ENCODE measurements at regions not wholly inside any gene's neighbourhood (a gene's known extent, or its start where the extent isn't known, plus 50 kb on each side); places are given as distances from the start of the nearest gene placed in this dataset.

DNA sequence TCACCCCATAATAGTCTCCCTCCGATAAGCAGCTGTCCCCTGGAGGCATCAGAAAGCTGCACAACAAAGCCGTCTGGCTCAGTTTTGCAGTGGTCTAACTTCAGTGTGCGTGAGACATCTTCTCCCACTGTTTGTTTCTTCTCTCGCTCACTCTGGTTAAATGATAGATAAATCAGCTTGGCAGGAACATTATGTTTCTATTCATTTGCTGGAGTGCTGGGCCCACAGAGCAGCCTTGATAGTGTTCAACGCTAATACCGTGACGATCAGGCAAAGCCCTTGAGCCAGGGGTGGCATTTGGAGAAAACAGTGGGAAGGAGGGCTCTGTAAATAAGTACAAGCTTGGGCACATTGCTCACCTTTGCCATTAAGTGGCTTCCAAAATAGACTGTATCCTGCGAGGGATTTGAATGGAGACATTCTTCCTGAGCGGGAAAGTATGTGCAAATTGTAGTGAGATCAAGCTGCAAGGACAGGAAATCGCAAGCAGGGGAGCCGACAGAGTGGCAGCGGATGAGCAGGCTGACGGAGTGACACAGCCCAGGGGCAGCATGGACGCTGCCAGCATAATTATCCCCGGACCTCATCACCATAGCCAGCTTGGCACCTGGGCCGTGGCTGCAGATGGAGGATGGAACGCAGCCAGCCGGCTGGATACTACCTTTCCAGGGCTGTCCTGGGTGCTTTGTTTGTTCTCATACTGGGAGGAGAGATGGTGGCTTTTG lies 256.8 kb upstream of the FZD8 start:
- Histone ChIP-seq H3K4me3 (ENCODE audit: low read depth in 1 of 2, low read length in 2 of 2) (no peak overlapping the region), H3K4me1 (ENCODE audit: control insufficient read depth in 2 of 2, insufficient read depth in 2 of 2, low read length in 1 of 2) (peaks cover 0 to 2% of the 10 kb centered on the region in 2 donors), H3K27ac (ENCODE audit: low read depth in 2 of 2, low read length in 1 of 2) (no peak overlapping the region), H3K27me3 (ENCODE audit: control insufficient read depth in 1 of 2, insufficient read depth in 2 of 2, low read length in 2 of 2) (no peaks in the 10 kb centered on the region), H3K9me3 (ENCODE audit: control insufficient read depth in 2 of 2, insufficient read depth in 1 of 2, low read depth in 1 of 2, low read length in 1 of 2) (peaks cover 0 to 2% of the 10 kb centered on the region in 2 donors), H3K36me3 (ENCODE audit: control insufficient read depth in 2 of 2, insufficient read depth in 2 of 2, low read length in 1 of 2) (no peaks in the 10 kb centered on the region)
- 38 to 50% methylated on average over 18 of the region's 18 CpGs for WGBS, 2 donors

DNA sequence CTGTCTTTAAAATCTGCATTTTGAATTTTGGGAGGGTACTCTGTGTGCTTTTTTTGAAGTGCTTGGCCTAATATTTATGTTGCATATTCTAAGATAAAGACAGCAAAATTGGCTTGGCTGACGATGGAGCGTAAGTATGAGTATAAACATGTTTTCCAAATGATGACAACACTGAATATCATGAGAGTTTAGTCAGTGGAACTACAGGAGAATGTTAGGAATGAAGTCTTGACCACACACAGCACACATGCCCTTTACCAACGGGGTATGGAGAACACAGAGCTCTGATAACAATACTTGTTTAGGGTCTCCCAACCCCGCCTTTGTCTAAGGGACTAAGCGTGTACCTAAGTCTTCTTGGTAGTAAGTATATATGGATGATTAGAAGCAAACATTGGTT lies 253.9 kb upstream of the FZD8 start:
- Histone ChIP-seq H3K36me3 (ENCODE audit: control insufficient read depth in 2 of 2, insufficient read depth in 2 of 2, low read length in 1 of 2) (no peaks in the 10 kb centered on the region), H3K4me3 (ENCODE audit: low read depth in 1 of 2, low read length in 2 of 2) (no peak overlapping the region), H3K27me3 (ENCODE audit: control insufficient read depth in 1 of 2, insufficient read depth in 2 of 2, low read length in 2 of 2) (no peaks in the 10 kb centered on the region), H3K4me1 (ENCODE audit: control insufficient read depth in 2 of 2, insufficient read depth in 2 of 2, low read length in 1 of 2) (peaks cover 0 to 2% of the 10 kb centered on the region in 2 donors), H3K9me3 (ENCODE audit: control insufficient read depth in 2 of 2, insufficient read depth in 1 of 2, low read depth in 1 of 2, low read length in 1 of 2) (no peaks in the 10 kb centered on the region), H3K27ac (ENCODE audit: low read depth in 2 of 2, low read length in 1 of 2) (no peak overlapping the region)
- WGBS, 2 donors: 61 to 71% methylated on average over 5 of the region's 5 CpGs

DNA sequence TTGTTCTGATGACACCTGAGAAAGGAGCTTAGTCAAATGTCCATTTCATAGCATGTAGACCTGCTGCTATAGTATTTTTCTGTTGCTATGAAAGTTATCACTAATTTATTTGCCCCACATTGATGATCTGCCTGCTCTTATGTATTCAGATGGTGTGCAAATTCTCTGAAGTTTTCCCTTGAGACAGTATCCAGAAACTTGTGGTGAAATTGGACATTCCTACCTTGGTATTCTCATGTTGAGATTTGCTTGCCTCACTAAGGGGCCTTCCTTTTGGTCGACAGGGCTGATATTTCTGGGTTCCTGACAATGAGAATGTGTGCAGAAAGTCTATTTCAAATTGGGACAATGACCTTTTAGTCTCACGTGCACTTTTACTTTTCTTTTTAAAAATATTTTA lies 253.2 kb upstream of the FZD8 start:
- Histone ChIP-seq H3K4me1 (ENCODE audit: control insufficient read depth in 2 of 2, insufficient read depth in 2 of 2, low read length in 1 of 2) (peaks cover 0 to 4% of the 10 kb centered on the region in 2 donors), H3K36me3 (ENCODE audit: control insufficient read depth in 2 of 2, insufficient read depth in 2 of 2, low read length in 1 of 2) (no peaks in the 10 kb centered on the region), H3K9me3 (ENCODE audit: control insufficient read depth in 2 of 2, insufficient read depth in 1 of 2, low read depth in 1 of 2, low read length in 1 of 2) (no peaks in the 10 kb centered on the region), H3K4me3 (ENCODE audit: low read depth in 1 of 2, low read length in 2 of 2) (no peak overlapping the region), H3K27ac (ENCODE audit: low read depth in 2 of 2, low read length in 1 of 2) (no peak overlapping the region), H3K27me3 (ENCODE audit: control insufficient read depth in 1 of 2, insufficient read depth in 2 of 2, low read length in 2 of 2) (no peaks in the 10 kb centered on the region)
- WGBS, 2 donors: 60 to 63% methylated on average over 2 of the region's 2 CpGs

DNA sequence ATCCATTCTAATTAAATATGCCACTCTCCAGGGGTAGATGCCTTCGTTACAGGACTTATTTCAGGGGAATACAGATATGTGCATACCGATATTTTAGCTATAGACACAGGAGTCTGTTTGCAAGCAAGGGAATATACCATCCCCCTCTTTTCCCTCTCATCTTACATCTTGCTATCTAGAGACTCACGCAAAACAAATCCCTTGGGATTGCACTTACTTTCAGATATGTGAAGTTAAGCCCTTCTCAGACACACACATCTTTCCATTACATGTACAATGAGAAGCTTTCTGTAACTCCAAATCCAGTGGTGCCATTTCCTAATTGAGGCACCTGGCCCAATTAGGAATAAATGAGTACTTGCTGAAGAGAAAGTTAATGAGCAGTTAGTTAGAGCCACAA lies 250.4 kb upstream of the FZD8 start:
- no peak overlapping the region for H3K27ac ChIP-seq (ENCODE audit: low read depth in 2 of 2, low read length in 1 of 2)
- H3K36me3 ChIP-seq (ENCODE audit: control insufficient read depth in 2 of 2, insufficient read depth in 2 of 2, low read length in 1 of 2): no peaks in the 10 kb centered on the region
- 90 to 93% methylated on average over 3 of the region's 3 CpGs for WGBS, 2 donors
- no peak overlapping the region for H3K4me3 ChIP-seq (ENCODE audit: low read depth in 1 of 2, low read length in 2 of 2)
- peaks cover 0 to 2% of the 10 kb centered on the region in 2 donors for H3K4me1 ChIP-seq (ENCODE audit: control insufficient read depth in 2 of 2, insufficient read depth in 2 of 2, low read length in 1 of 2)
- H3K9me3 ChIP-seq (ENCODE audit: control insufficient read depth in 2 of 2, insufficient read depth in 1 of 2, low read depth in 1 of 2, low read length in 1 of 2): no peaks in the 10 kb centered on the region
- H3K27me3 ChIP-seq (ENCODE audit: control insufficient read depth in 1 of 2, insufficient read depth in 2 of 2, low read length in 2 of 2): no peaks in the 10 kb centered on the region

DNA sequence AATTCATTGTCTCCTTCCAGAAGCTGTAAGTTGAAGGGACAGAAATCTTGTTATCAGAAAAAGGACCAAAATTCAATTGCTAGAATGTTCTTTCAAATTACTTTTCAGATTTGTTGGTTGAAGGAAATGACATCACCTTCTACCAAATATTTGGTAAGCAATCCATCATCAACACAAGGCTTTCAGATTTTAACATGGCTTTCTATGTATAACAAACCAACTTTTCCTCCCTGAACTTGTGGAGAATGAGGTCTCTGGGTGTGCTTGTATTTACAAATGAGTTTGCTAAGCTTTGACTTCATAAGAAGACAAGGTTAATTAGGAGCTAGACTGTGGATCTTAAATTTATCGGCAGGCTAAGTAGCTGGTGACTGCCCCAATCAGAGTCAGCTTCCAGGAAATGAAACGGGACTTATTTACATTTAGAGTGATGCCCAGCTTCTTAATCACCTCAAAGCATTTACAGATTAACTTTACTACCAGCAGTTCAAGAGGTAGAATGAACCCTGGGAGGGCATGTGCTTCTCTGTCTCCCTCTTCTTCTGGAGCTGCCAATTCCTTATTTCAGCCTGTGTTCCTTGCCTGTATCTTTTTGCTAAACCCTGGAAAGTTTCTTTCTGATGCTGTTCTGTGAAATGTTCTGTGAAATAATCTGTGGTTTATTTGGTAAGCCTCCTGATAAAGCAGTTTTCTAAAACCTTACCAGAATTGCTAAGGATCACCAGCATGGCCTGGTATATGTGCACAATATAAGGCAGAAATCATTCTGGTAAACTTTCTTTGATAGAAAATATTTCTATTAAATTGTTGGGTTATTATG lies 248.8 kb upstream of the FZD8 start:
- Histone ChIP-seq H3K9me3 (ENCODE audit: control insufficient read depth in 2 of 2, insufficient read depth in 1 of 2, low read depth in 1 of 2, low read length in 1 of 2) (no peaks in the 10 kb centered on the region), H3K36me3 (ENCODE audit: control insufficient read depth in 2 of 2, insufficient read depth in 2 of 2, low read length in 1 of 2) (no peaks in the 10 kb centered on the region), H3K27me3 (ENCODE audit: control insufficient read depth in 1 of 2, insufficient read depth in 2 of 2, low read length in 2 of 2) (no peaks in the 10 kb centered on the region), H3K4me1 (ENCODE audit: control insufficient read depth in 2 of 2, insufficient read depth in 2 of 2, low read length in 1 of 2) (peaks cover 0 to 2% of the 10 kb centered on the region in 2 donors), H3K27ac (ENCODE audit: low read depth in 2 of 2, low read length in 1 of 2) (no peak overlapping the region), H3K4me3 (ENCODE audit: low read depth in 1 of 2, low read length in 2 of 2) (no peak overlapping the region)
- WGBS, 2 donors: 38 to 41% methylated on average over 2 of the region's 2 CpGs

DNA sequence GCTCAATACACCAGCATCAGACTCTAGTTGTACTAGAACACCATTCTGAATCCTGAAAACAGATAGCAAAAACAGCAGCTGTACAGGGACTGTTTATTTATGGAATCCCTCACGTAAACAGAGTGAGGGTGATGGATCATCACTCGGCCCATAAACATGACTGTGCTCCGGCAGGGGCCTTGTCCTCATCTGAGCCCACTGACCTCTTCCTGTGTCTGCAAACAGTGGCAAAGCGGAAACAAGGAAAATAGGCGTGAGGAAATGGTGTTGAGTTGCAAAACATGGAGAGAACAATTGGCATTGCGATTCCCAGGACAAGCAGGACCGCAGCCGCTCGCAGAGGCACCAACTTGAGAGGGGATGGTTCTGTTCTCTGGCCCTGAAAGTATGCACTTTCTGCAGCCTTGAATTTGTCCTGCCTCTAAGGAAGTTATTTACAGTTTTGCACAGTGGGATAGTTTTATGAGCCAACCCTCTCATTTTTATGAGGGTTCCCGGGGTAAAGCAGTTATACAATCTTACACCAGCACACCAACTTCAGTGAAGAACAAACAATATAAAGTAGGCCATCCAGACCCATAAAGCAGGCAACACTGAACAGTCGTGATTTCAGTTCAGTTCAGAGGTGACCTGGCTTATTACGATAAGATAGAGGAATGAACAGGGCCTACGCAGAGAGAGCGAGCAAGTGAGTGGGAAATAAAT lies 248.0 kb upstream of the FZD8 start:
- 70 to 82% methylated on average over 14 of the region's 14 CpGs for WGBS, 2 donors
- Histone ChIP-seq H3K27ac (ENCODE audit: low read depth in 2 of 2, low read length in 1 of 2) (no peak overlapping the region), H3K4me3 (ENCODE audit: low read depth in 1 of 2, low read length in 2 of 2) (no peak overlapping the region)

DNA sequence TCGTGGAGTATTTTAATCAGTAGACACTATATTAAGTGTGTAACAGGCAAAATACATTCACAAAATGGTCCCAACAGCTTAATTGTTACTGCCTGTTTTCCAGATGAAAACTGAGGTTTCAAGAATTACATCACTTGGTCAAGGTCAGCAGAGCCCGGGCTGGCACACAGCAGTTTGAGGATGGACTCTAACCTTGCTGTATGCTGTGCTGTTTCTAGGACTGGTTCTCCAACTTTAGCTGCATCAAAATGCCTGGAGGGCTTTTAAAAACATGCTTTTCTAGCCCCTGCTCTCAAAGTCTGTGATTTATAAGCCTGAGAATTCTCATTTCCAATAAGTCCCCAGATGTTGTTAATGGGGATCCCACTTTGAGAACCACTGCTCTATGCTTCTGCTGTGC lies 247.1 kb upstream of the FZD8 start:
- 75 to 77% methylated on average over 2 of the region's 2 CpGs for WGBS, 2 donors
- Histone ChIP-seq H3K4me1 (ENCODE audit: control insufficient read depth in 2 of 2, insufficient read depth in 2 of 2, low read length in 1 of 2) (peaks cover 0 to 6% of the 10 kb centered on the region in 2 donors), H3K36me3 (ENCODE audit: control insufficient read depth in 2 of 2, insufficient read depth in 2 of 2, low read length in 1 of 2) (no peaks in the 10 kb centered on the region), H3K9me3 (ENCODE audit: control insufficient read depth in 2 of 2, insufficient read depth in 1 of 2, low read depth in 1 of 2, low read length in 1 of 2) (no peaks in the 10 kb centered on the region), H3K27ac (ENCODE audit: low read depth in 2 of 2, low read length in 1 of 2) (no peak overlapping the region), H3K27me3 (ENCODE audit: control insufficient read depth in 1 of 2, insufficient read depth in 2 of 2, low read length in 2 of 2) (no peaks in the 10 kb centered on the region), H3K4me3 (ENCODE audit: low read depth in 1 of 2, low read length in 2 of 2) (no peak overlapping the region)

More for the DNA sequence above, 248.0 kb upstream of the FZD8 start:
- Histone ChIP-seq H3K4me1 (ENCODE audit: control insufficient read depth in 2 of 2, insufficient read depth in 2 of 2, low read length in 1 of 2) (peaks cover 0 to 2% of the 10 kb centered on the region in 2 donors), H3K36me3 (ENCODE audit: control insufficient read depth in 2 of 2, insufficient read depth in 2 of 2, low read length in 1 of 2) (no peaks in the 10 kb centered on the region), H3K27me3 (ENCODE audit: control insufficient read depth in 1 of 2, insufficient read depth in 2 of 2, low read length in 2 of 2) (no peaks in the 10 kb centered on the region), H3K9me3 (ENCODE audit: control insufficient read depth in 2 of 2, insufficient read depth in 1 of 2, low read depth in 1 of 2, low read length in 1 of 2) (no peaks in the 10 kb centered on the region)

DNA sequence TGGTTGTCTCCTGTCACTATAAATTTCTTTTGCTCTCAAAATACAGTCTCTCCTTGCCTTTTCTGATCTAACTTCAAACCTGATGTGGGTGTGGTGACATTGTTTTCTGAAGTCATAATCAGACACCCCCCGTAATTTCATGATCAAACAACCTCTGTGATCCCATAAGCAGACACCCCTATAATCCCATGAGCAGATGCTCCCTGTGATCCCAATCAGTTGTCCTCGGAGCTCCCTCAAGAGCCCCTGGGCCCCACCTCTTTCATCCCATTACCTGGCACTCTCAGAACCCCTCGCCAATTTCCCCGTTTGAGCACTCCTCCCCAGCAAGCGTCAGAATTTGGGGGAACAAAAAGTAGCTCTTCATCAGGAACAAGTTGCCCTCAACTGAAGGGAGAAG lies 246.3 kb upstream of the FZD8 start:
- WGBS, 2 donors: 95 to 96% methylated on average over 5 of the region's 5 CpGs
- Histone ChIP-seq H3K4me1 (ENCODE audit: control insufficient read depth in 2 of 2, insufficient read depth in 2 of 2, low read length in 1 of 2) (peaks cover 0 to 6% of the 10 kb centered on the region in 2 donors), H3K4me3 (ENCODE audit: low read depth in 1 of 2, low read length in 2 of 2) (no peak overlapping the region), H3K9me3 (ENCODE audit: control insufficient read depth in 2 of 2, insufficient read depth in 1 of 2, low read depth in 1 of 2, low read length in 1 of 2) (no peaks in the 10 kb centered on the region), H3K27ac (ENCODE audit: low read depth in 2 of 2, low read length in 1 of 2) (no peak overlapping the region), H3K27me3 (ENCODE audit: control insufficient read depth in 1 of 2, insufficient read depth in 2 of 2, low read length in 2 of 2) (no peaks in the 10 kb centered on the region), H3K36me3 (ENCODE audit: control insufficient read depth in 2 of 2, insufficient read depth in 2 of 2, low read length in 1 of 2) (no peaks in the 10 kb centered on the region)

DNA sequence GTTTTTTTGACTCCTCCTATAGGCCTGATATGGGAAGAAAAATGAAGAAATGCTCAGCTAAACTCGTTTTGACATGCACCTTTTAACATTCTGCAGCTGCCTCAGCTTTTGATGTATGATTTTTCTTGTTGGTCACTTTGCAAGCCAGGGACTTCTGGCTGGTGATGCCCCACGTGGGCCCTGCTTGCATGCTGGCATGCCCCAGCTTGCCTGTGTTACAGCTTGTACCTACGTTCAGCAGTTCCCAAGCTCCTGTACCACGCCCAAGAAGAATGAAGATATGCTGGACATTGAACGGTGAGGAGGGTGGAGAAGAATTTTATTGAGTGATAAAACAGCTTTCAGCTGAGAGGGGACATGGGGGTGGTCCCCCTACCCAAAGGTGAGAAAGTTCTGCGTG lies 245.6 kb upstream of the FZD8 start:
- 51 to 64% methylated on average over 6 of the region's 6 CpGs for WGBS, 2 donors
- H3K27me3 ChIP-seq (ENCODE audit: control insufficient read depth in 1 of 2, insufficient read depth in 2 of 2, low read length in 2 of 2): no peaks in the 10 kb centered on the region
- no peak overlapping the region for H3K4me3 ChIP-seq (ENCODE audit: low read depth in 1 of 2, low read length in 2 of 2)
- H3K9me3 ChIP-seq (ENCODE audit: control insufficient read depth in 2 of 2, insufficient read depth in 1 of 2, low read depth in 1 of 2, low read length in 1 of 2): no peaks in the 10 kb centered on the region
- H3K4me1 ChIP-seq (ENCODE audit: control insufficient read depth in 2 of 2, insufficient read depth in 2 of 2, low read length in 1 of 2): peaks cover 0 to 6% of the 10 kb centered on the region in 2 donors
- no peak overlapping the region for H3K27ac ChIP-seq (ENCODE audit: low read depth in 2 of 2, low read length in 1 of 2)
- H3K36me3 ChIP-seq (ENCODE audit: control insufficient read depth in 2 of 2, insufficient read depth in 2 of 2, low read length in 1 of 2): no peaks in the 10 kb centered on the region
